Mesendoderm (in vitro differentiated cells): ENCODE measurements at regions not wholly inside any gene's neighbourhood (a gene's known extent, or its start where the extent isn't known, plus 50 kb on each side); places are given as distances from the start of the nearest gene placed in this dataset.

Experiments
- DNase-seq: peaks from one replicate; pipeline ENCODE4 v3.0.0; 2013
- H2AK5ac ChIP-seq: 2 replicates; pipeline ENCODE4 v1.6.1; 2013; ENCODE audit warnings: low read length, inconsistent platforms
- H2BK120ac ChIP-seq: 2 replicates; pipeline ENCODE4 v1.6.1; 2013; ENCODE audit warnings: low read depth, mild to moderate bottlenecking, low read length, moderate library complexity, mixed read lengths
- H2BK15ac ChIP-seq: replicated peaks from 2 replicates; pipeline ENCODE4 v1.6.1; 2013; ENCODE audit warnings: low read depth, mild to moderate bottlenecking, moderate library complexity
- H2BK5ac ChIP-seq: 2 replicates; pipeline ENCODE4 v1.6.1; 2013; ENCODE audit warnings: low read length, inconsistent platforms
- H3K18ac ChIP-seq: 2 replicates; pipeline ENCODE4 v1.6.1; 2013; ENCODE audit warnings: mild to moderate bottlenecking, low read length, mixed read lengths
- H3K23ac ChIP-seq: one replicate; pipeline ENCODE4 v1.6.1; 2013; ENCODE audit warnings: low read length
- H3K27ac ChIP-seq: 2 replicates; pipeline ENCODE4 v1.5.1; 2013; ENCODE audit warnings: low read depth, mild to moderate bottlenecking, inconsistent platforms, low read length, moderate library complexity
- H3K27me3 ChIP-seq: 2 replicates; pipeline ENCODE4 v1.6.1; 2013; ENCODE audit warnings: low read length, control low read depth, mild to moderate bottlenecking, inconsistent platforms; ENCODE audit not compliant: insufficient read depth, poor library complexity
- H3K36me3 ChIP-seq: 2 replicates; pipeline ENCODE4 v1.6.1; 2013; ENCODE audit warnings: low read length, inconsistent platforms; ENCODE audit not compliant: control insufficient read depth, insufficient read depth
- H3K4ac ChIP-seq: one replicate; pipeline ENCODE4 v1.6.1; 2013; ENCODE audit warnings: low read depth, mild to moderate bottlenecking, low read length, moderate library complexity
- H3K4me1 ChIP-seq: 2 replicates; pipeline ENCODE4 v1.6.1; 2013; ENCODE audit warnings: low read depth, low read length, inconsistent platforms; ENCODE audit not compliant: control insufficient read depth
- H3K4me2 ChIP-seq: 2 replicates; pipeline ENCODE4 v1.6.1; 2013; ENCODE audit warnings: low read length
- H3K4me3 ChIP-seq: 2 replicates; pipeline ENCODE4 v1.5.1; 2013; ENCODE audit warnings: mild to moderate bottlenecking, low read length
- H3K56ac ChIP-seq: one replicate; pipeline ENCODE4 v1.6.1; 2013; ENCODE audit warnings: low read length
- H3K79me1 ChIP-seq: 2 replicates; pipeline ENCODE4 v1.6.1; 2013; ENCODE audit warnings: low read length, inconsistent platforms
- H3K79me2 ChIP-seq: 2 replicates; pipeline ENCODE4 v1.6.1; 2013; ENCODE audit warnings: mild to moderate bottlenecking, low read length; ENCODE audit not compliant: control insufficient read depth, insufficient read depth
- H3K9ac ChIP-seq: 2 replicates; pipeline ENCODE4 v1.6.1; 2013; ENCODE audit warnings: low read length, inconsistent platforms
- H4K5ac ChIP-seq: one replicate; pipeline ENCODE4 v1.6.1; 2013; ENCODE audit warnings: low read length
- H4K8ac ChIP-seq: one replicate; pipeline ENCODE4 v1.6.1; 2013; ENCODE audit warnings: low read depth, mild to moderate bottlenecking, control low read depth, low read length, moderate library complexity
- WGBS: extraction: QIAGEN DNeasy Blood & Tissue Kit; methylation state at CpG from one replicate; pipeline ENCODE4 v1.1.7; 2013; ENCODE audit warnings: low lambda C conversion rate, missing lambda C conversion rate; ENCODE audit not compliant: insufficient coverage; ENCODE audit errors: extremely low coverage; 5-methylcytosine and 5-hydroxymethylcytosine counted together

DNA sequence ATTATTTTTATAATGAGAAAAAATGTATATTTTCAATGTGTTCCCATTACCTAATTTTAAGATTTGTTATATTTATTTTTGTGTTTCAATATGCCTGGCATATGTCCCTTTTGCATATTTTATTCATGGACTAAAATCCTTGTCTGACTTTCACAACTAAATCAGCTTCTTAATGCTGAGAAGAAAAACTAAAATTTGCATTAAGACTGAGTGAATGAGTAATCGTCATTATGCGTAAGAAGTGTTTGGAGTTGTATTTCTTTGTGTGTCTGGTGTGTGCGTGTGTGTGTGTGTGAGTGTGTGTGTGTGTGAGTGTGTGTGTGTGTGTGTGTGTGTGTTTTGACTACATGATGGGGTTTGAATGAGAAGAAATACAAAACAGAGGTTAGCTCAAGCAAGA lies 201.7 kb upstream of the SP8 start:
- Histone ChIP-seq H2BK120ac (no peak overlapping the region), H3K27me3 (no peaks in the 10 kb centered on the region), H3K27ac (no peak overlapping the region), H4K5ac (no peak overlapping the region), H3K9ac (no peak overlapping the region), H3K36me3 (no peaks in the 10 kb centered on the region), H3K79me2 (no peaks in the 10 kb centered on the region), H3K56ac (no peak overlapping the region), H3K4me2 (no peak overlapping the region), H3K18ac (no peak overlapping the region), H2AK5ac (no peak overlapping the region), H2BK15ac (no peak overlapping the region), H3K4ac (no peak overlapping the region), H3K79me1 (no peaks in the 10 kb centered on the region), H2BK5ac (no peak overlapping the region), H3K4me1 (no peaks in the 10 kb centered on the region), H4K8ac (no peak overlapping the region), H3K4me3 (no peak overlapping the region), H3K23ac (no peak overlapping the region)
- WGBS, result 100% methylated on average over 2 of the region's 3 CpGs
- DNase-seq, result no peak

DNA sequence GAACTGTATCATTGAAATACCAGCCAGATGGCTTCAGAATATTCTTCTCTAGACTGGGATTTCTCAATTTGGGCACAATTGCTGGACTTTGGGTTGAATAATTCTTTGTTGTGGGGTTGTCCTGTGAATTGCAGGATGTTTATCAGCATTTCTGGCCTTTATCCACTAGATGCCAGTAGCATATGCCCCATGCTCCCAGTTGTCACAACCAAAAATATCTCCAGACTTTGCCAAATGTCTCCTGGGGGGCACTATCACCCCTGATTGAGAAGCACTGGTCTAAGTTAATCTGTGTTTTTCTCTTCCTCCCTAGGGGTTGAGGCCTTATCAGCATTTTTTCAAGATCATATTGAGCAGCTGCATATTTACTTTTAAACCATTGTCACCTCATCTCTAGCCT lies 204.9 kb upstream of the SP8 start:
- H2BK15ac ChIP-seq, result no peak overlapping the region
- H4K5ac ChIP-seq, result no peak overlapping the region
- no peak overlapping the region for H2BK120ac ChIP-seq
- no peaks in the 10 kb centered on the region for H3K79me1 ChIP-seq
- no peak overlapping the region for H4K8ac ChIP-seq
- no peak overlapping the region for H2BK5ac ChIP-seq
- no peak overlapping the region for H3K4me2 ChIP-seq
- no peak overlapping the region for H3K4me3 ChIP-seq
- H3K56ac ChIP-seq, result no peak overlapping the region
- H3K27me3 ChIP-seq, result no peaks in the 10 kb centered on the region
- no peak overlapping the region for H3K23ac ChIP-seq
- H3K18ac ChIP-seq, result no peak overlapping the region
- no peaks in the 10 kb centered on the region for H3K79me2 ChIP-seq
- no peak overlapping the region for H3K9ac ChIP-seq
- no peak overlapping the region for H3K27ac ChIP-seq
- H3K36me3 ChIP-seq, result no peaks in the 10 kb centered on the region
- no peak overlapping the region for H3K4ac ChIP-seq
- H3K4me1 ChIP-seq, result no peaks in the 10 kb centered on the region
- no peak overlapping the region for H2AK5ac ChIP-seq
- peak; percentile 83 for DNase-seq

DNA sequence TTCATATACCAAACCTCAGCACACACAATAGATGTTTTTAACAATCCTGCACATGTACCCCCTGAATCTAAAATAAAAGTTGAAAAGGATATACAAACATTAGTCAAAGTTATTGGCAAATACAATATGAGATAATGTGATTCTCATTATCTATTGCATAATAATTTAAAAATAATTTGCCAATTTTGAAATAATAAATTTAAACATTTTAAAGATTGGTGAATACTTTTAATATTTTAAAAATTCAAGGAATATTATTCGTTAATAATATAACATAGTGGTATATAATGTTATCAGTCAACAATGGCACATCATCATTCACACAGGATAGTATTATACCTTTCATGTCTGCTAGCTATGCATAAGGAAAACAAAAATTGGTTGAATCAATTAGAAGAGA lies 207.0 kb upstream of the SP8 start:
- no peak overlapping the region for H3K4me2 ChIP-seq
- no peaks in the 10 kb centered on the region for H3K79me1 ChIP-seq
- no peak overlapping the region for H3K4ac ChIP-seq
- H4K8ac ChIP-seq, result no peak overlapping the region
- H3K18ac ChIP-seq, result no peak overlapping the region
- H4K5ac ChIP-seq, result no peak overlapping the region
- no peaks in the 10 kb centered on the region for H3K4me1 ChIP-seq
- no peak overlapping the region for H3K4me3 ChIP-seq
- no peaks in the 10 kb centered on the region for H3K36me3 ChIP-seq
- no peak overlapping the region for H2BK5ac ChIP-seq
- DNase-seq, result no peak
- H2BK120ac ChIP-seq, result no peak overlapping the region
- no peaks in the 10 kb centered on the region for H3K27me3 ChIP-seq
- H2BK15ac ChIP-seq, result no peak overlapping the region
- H2AK5ac ChIP-seq, result no peak overlapping the region
- no CpG with 5 or more reads among the region's 1 CpG for WGBS
- no peaks in the 10 kb centered on the region for H3K79me2 ChIP-seq
- H3K56ac ChIP-seq, result no peak overlapping the region
- no peak overlapping the region for H3K9ac ChIP-seq
- no peak overlapping the region for H3K23ac ChIP-seq
- no peak overlapping the region for H3K27ac ChIP-seq

DNA sequence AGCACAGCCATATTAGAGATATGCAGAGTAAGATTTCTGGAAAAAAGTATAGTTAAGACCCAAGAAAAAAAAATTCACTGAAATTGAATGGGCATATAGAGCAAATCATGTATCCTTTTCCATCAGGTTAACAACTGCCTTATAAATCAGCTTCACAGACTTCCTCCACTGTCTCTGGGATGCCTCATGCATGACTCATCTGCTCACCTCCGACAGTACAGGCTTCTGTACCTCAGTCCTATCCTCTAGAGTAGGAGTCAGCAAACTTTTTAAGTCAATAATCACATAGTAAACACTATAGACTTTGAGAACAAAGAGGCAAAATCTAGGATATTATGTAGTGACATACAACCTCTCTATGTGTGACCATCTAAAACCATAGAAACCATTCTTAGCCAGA lies 211.6 kb upstream of the SP8 start:
- no peaks in the 10 kb centered on the region for H3K36me3 ChIP-seq

DNA sequence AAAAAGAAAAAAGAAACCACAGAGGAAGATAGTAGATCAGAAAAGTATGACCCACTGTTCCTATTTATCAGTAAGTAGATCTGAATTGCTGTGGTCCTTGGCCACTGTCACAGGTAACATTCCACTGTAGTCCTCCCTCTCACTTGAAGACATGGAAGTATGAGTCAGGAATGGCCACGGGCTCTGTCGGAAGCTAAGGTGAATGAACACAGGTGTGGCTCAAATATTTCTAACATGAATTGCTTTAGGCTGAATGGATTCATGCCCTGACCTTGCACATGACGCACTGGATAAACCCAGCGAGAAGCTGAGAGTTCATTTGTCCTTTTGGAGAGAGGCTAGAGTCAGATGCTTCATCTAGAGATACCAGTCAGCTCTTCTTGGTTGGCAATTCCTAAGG lies 224.5 kb upstream of the SP8 start:
- H4K5ac ChIP-seq, result no peak overlapping the region
- DNase-seq, result no peak
- no peaks in the 10 kb centered on the region for H3K4me1 ChIP-seq
- no CpG with 5 or more reads among the region's 4 CpGs for WGBS
- H3K79me1 ChIP-seq, result no peaks in the 10 kb centered on the region
- H3K27me3 ChIP-seq, result no peaks in the 10 kb centered on the region
- H3K27ac ChIP-seq, result no peak overlapping the region
- no peak overlapping the region for H3K9ac ChIP-seq
- H3K56ac ChIP-seq, result no peak overlapping the region
- no peak overlapping the region for H3K4me2 ChIP-seq
- no peak overlapping the region for H3K4ac ChIP-seq
- no peak overlapping the region for H3K18ac ChIP-seq
- H3K4me3 ChIP-seq, result no peak overlapping the region
- H2AK5ac ChIP-seq, result no peak overlapping the region
- no peak overlapping the region for H2BK120ac ChIP-seq
- H4K8ac ChIP-seq, result no peak overlapping the region
- H3K79me2 ChIP-seq, result no peaks in the 10 kb centered on the region
- no peaks in the 10 kb centered on the region for H3K36me3 ChIP-seq
- no peak overlapping the region for H3K23ac ChIP-seq
- H2BK15ac ChIP-seq, result no peak overlapping the region
- H2BK5ac ChIP-seq, result no peak overlapping the region

More for the DNA sequence above, 211.6 kb upstream of the SP8 start:
- no peak overlapping the region for H3K4ac ChIP-seq
- no peak overlapping the region for H3K27ac ChIP-seq
- H3K79me1 ChIP-seq, result no peaks in the 10 kb centered on the region
- H2AK5ac ChIP-seq, result no peak overlapping the region
- DNase-seq, result peak; percentile 77
- no peaks in the 10 kb centered on the region for H3K4me1 ChIP-seq
- H4K8ac ChIP-seq, result no peak overlapping the region
- H3K27me3 ChIP-seq, result no peaks in the 10 kb centered on the region
- no peaks in the 10 kb centered on the region for H3K79me2 ChIP-seq
- no peak overlapping the region for H3K4me3 ChIP-seq
- H3K23ac ChIP-seq, result no peak overlapping the region
- no peak overlapping the region for H4K5ac ChIP-seq
- no peak overlapping the region for H3K9ac ChIP-seq
- no peak overlapping the region for H3K4me2 ChIP-seq
- WGBS, result no CpG with 5 or more reads among the region's 1 CpG
- no peak overlapping the region for H2BK5ac ChIP-seq
- no peak overlapping the region for H2BK15ac ChIP-seq
- no peak overlapping the region for H3K18ac ChIP-seq
- H2BK120ac ChIP-seq, result no peak overlapping the region
- no peak overlapping the region for H3K56ac ChIP-seq

DNA sequence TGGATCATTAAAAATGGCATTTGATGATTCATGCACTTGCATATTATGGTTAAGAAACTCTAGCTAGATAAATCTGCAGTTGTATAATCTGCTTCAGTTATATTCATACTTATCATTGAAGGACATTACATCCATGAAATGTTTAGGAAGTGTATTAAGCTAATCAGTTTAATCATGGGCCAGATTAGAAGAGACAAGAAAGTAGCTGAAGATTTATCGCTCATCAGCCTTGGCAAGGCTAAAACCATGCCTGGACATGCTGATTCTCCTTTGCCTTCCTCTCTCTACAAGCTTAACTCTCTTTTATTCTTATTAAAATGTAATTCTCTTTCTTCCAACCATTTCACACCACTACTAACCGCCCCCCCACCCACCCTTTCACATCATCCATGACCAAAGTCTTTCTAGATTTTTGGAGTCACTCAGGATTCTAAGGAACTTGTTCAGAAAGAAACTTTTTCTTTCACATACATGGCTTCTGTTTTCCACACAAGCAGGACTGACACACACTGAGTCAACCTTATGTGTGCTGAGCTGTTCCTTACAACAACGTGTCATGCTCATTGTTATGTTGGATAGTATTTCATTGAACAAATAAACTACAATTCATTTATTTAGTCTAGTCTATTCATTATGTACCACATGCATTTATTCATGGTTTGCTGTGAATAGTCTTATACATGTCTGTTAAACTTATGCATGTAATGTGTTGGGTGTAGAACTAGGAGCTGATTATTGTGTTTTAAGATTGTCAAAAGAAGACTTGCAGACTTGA lies 227.3 kb upstream of the SP8 start:
- Histone ChIP-seq H3K4me2 (no peak overlapping the region), H2AK5ac (no peak overlapping the region), H2BK5ac (no peak overlapping the region), H3K18ac (no peak overlapping the region), H4K5ac (no peak overlapping the region), H2BK15ac (no peak overlapping the region), H3K56ac (no peak overlapping the region), H3K4me1 (no peaks in the 10 kb centered on the region), H3K79me2 (no peaks in the 10 kb centered on the region), H3K27ac (no peak overlapping the region), H3K23ac (no peak overlapping the region), H3K9ac (no peak overlapping the region), H3K36me3 (no peaks in the 10 kb centered on the region), H3K4ac (no peak overlapping the region), H4K8ac (no peak overlapping the region), H2BK120ac (no peak overlapping the region), H3K27me3 (no peaks in the 10 kb centered on the region), H3K4me3 (no peak overlapping the region), H3K79me1 (no peaks in the 10 kb centered on the region)
- DNase-seq, result no peak
- no CpG with 5 or more reads among the region's 3 CpGs for WGBS
